ENCODE measurements at regions not wholly inside any gene's neighbourhood (a gene's known extent, or its start where the extent isn't known, plus 50 kb on each side); places are given as distances from the start of the nearest gene placed in this dataset.

- no peak for TF ChIP-seq ZNF462 (CRISPR knock-in tag; IDR thresholded peaks at IDR 0.05)
- TF ChIP-seq EZH2 (IDR thresholded peaks at IDR 0.05; ENCODE audit: low read depth, unreplicated experiment) = no peak
- TF ChIP-seq CREB1 (CRISPR knock-in tag; IDR thresholded peaks at IDR 0.05; ENCODE audit: low read depth) = no peak
- no peak for TF ChIP-seq NANOG (IDR thresholded peaks at IDR 0.05; ENCODE audit: borderline replicate concordance)
Measured at GRCh38 chr5:91977579-91977978, 594.5 kb upstream of the ARRDC3 start (continued).

DNA sequence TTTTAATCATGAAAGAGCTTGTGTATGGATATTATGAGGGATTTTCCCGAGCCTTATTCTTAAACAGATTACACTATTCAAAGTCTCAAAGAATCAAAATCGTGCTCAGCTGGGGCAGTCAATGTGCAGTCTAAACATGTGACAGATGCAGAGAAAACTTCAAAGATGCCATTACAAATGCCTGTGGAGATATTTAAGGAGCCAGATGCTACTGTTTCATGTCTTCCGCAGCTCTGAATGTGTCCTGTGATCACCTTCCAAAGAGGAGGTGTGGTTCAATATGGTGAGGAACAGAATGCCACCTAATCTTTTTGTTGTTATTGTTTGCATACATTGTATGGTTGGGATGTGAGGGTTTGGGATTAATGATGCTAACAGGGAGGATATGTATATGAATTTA is 593.3 kb upstream of the ARRDC3 start:
- peaks cover 28% of the 10 kb centered on the region for H3K4me1 Mint-ChIP-seq
- H3K4me3 Mint-ChIP-seq = no peak overlapping the region
- H3K4me1 ChIP-seq (ENCODE audit: insufficient read depth) = peaks cover 49% of the 10 kb centered on the region
- no peak overlapping the region for H3K4me3 ChIP-seq
- no peaks in the 10 kb centered on the region for H3K9me3 Mint-ChIP-seq
- no peaks in the 10 kb centered on the region for H3K79me2 ChIP-seq (replicated peaks; ENCODE audit: insufficient read depth)
- no peak for ATAC-seq
- H3K9me2 ChIP-seq (ENCODE audit: insufficient read depth) = no peaks in the 10 kb centered on the region
- H2AFZ ChIP-seq = no peak overlapping the region
- no peaks in the 10 kb centered on the region for H3K36me3 ChIP-seq (ENCODE audit: insufficient read depth)
- H3K27me3 ChIP-seq (ENCODE audit: insufficient read depth) = no peaks in the 10 kb centered on the region
- no peaks in the 10 kb centered on the region for H3F3A ChIP-seq (replicated peaks; ENCODE audit: low read depth)
- no peaks in the 10 kb centered on the region for H4K20me1 ChIP-seq (replicated peaks; ENCODE audit: insufficient read depth)
- no peak overlapping the region for H3K27ac Mint-ChIP-seq
- H3K27me3 Mint-ChIP-seq (ENCODE audit: insufficient read depth, low read depth, poor library complexity) = no peaks in the 10 kb centered on the region
- H3K4me2 ChIP-seq = no peak overlapping the region
- no peaks in the 10 kb centered on the region; the same call in 2 of the 3 replicates for H3K36me3 Mint-ChIP-seq (ENCODE audit: low read depth)
- no peak for DNase-seq (ENCODE audit: low spot score)
- H3K27ac ChIP-seq (ENCODE audit: low read depth) = no peak overlapping the region
- TF ChIP-seq EZH2 (IDR thresholded peaks at IDR 0.05; ENCODE audit: low read depth, unreplicated experiment) (no peak), JUNB (IDR thresholded peaks at IDR 0.05; ENCODE audit: unreplicated experiment) (no peak), CREB1 (CRISPR knock-in tag; IDR thresholded peaks at IDR 0.05; ENCODE audit: low read depth) (no peak), ZNF331 (CRISPR knock-in tag; IDR thresholded peaks at IDR 0.05; ENCODE audit: low read depth) (no peak), NANOG (IDR thresholded peaks at IDR 0.05; ENCODE audit: borderline replicate concordance) (no peak), ETS1 (IDR thresholded peaks at IDR 0.05) (no peak), REST (IDR thresholded peaks at IDR 0.05; ENCODE audit: unreplicated experiment) (no peak)

All from GM23338 (cell line).